Skin epidermis (tissue), 12 donors: ENCODE measurements at regions not wholly inside any gene's neighbourhood (a gene's known extent, or its start where the extent isn't known, plus 50 kb on each side); places are given as distances from the start of the nearest gene placed in this dataset.

Experiments used
- H3K27ac ChIP-seq, 21 experiments: fragments of 200-600 bp; sonication (generic) in 11 of 21; one replicate each; pipeline ENCODE4 v1.5.0; 2020; ENCODE audit warnings: mild to moderate bottlenecking in 3 of 21, inconsistent platforms in 2 of 21, moderate library complexity in 2 of 21
- H3K4me3 ChIP-seq, 7 experiments: fragments of 200-600 bp; sonication (generic) in 2 of 7; one replicate each; pipeline ENCODE4 v1.5.0; 2020; ENCODE audit warnings: inconsistent platforms in 2 of 7, mild to moderate bottlenecking in 2 of 7, moderate library complexity in 1 of 7

DNA sequence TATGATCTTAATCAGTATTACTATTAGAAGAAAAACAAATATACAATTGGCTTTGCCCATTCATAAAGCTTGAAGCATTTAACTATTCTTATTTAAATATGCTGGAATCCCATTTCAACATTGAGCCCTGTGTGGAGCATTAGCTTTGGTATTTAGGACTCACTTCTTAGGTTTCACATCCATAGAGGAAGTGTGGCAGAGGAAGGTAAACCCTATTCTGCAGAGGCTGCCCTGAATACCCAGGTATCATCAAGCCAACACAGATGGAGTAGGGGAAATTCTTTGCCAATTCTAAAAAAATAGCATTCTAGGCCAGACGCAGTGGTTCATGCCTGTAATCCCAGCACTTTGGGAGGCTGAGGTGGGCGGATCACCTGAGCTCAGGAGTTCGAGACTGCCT, 361.5 kb downstream of the FIGN start:
- Histone ChIP-seq H3K4me3 (no peak overlapping the region), H3K27ac (no peak overlapping the region)

DNA sequence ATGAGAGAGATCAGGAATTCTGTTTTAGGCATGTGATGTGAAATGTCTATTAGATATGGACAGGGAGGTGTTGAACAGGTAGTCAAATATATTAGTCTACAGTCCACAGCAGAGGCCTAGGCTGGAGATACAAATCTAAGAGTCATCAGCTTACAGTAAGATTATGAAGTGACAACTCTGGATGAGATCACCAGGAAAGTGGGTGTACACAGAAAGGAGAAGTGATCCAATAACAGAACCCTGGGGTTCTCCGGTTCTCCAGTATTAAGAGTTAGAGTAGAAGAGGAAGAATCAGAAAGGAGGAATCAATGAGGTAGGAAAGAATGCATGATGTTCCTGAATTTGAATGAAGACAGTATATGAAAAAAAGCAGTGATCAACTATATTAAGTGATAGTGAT, 362.3 kb downstream of the FIGN start:
- Histone ChIP-seq H3K4me3 (no peak overlapping the region), H3K27ac (no peak overlapping the region)

DNA sequence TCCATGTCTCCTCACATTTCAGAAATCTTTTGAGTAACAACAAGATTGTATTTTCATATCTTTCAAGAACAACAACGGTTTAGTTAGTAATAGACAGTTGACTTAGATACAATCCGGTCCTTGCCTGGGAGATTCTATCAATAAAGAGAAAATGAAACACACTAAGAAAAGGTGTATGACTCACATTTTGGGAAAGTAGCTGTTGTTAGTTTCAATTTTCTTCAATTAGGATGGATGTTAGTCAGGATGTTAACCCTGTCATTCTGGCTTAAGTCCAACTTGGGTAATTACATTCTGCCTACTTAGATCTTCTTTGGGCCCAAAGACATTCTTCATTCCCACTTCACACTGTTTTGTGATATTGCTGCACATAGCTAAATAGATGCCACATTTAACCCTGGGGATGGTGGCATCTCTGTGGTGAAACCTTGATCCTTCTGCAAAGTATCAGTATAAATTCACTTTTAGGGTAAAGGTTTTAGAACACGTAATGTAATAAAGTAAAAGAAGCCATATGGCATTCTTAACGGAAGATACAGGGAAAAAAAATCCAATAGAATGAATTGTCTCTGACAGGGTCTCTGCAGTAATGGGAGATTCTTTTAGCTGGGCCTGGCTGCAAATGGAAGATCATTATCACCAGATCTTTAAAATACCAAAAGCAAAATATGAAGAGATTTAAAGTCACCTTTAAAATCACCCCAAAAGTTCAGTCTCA, 365.5 kb downstream of the FIGN start:
- Histone ChIP-seq H3K27ac (no peak overlapping the region), H3K4me3 (no peak overlapping the region)

- Histone ChIP-seq H3K27ac (no peak overlapping the region), H3K4me3 (no peak overlapping the region)
Measured at GRCh38 chr2:163369111-163369510, 366.7 kb downstream of the FIGN start.

DNA sequence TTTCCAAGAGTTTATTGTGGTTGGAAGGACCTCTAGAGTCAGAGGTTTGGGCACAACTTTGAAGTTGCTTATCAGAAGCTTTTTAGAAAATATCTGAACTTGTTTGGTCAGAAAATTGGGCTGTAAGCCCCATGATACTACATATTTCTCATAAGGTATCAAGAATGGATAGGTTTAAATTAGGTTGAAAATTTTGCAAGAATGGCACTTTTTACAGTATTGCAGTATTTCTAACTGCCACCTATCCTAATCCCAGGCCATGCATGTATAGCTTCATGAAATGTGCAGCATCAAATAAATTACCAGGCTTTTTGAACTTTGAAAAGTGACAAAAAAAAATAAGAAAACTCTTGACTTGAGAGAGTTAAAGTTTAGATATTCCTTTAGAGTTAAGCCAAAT, 367.2 kb downstream of the FIGN start:
- no peak overlapping the region for H3K4me3 ChIP-seq

DNA sequence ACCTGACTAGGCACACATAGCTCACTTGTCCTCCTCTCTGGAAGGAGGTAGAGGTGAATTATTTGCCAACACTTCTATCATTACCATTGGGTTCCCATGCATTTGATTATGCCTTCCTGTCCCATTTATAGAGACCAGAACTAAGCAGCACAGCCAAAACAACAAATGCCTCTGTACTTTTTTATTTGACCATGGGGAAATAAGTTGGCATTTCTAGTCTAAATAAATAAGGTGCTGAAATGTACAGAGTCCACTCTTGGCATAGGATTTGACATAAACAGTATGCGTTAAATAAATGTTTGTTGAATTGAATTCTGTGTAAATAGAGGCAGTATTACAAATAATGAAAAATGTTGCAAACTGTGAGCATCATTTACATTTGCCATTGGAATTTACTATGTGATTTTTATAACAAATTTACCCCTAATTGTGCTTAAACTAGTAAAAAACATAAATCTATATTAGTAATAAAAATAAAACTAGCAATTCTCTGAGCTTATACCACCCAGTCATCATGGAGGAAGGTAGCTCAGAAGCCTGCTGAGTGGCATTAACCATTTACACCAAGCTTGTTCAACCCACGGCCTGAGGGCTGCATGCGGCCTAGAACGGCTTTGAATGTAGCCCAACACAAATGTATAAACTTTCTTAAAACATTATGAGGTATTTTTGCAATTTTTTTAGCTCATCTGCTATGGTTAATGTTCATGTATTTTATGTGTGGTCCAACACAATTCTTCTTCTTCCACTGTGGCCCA, 367.8 kb downstream of the FIGN start:
- H3K27ac ChIP-seq: no peak overlapping the region
- H3K4me3 ChIP-seq: no peak overlapping the region

More for the DNA sequence above, 367.2 kb downstream of the FIGN start:
- no peak overlapping the region for H3K27ac ChIP-seq

DNA sequence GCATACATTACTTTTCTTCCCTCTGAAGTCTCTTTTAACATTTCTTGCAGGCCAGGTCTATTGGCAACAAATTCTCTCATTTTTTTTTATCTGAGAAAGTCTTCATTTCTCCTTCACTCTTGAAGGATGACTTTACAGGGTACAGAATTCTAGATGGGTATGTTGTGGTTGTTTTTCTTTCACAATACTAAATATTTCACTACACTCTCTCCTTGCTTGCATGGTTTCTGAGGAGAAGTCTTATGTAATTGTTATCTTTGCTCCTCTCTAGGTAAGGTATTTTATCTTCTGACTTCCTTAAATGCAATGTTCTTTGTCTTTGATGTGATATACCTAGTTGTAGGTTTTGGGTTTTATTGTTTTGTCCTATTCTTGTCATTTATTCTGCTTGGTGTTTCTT, 371.1 kb downstream of the FIGN start:
- Histone ChIP-seq H3K4me3 (no peak overlapping the region), H3K27ac (no peak overlapping the region)

DNA sequence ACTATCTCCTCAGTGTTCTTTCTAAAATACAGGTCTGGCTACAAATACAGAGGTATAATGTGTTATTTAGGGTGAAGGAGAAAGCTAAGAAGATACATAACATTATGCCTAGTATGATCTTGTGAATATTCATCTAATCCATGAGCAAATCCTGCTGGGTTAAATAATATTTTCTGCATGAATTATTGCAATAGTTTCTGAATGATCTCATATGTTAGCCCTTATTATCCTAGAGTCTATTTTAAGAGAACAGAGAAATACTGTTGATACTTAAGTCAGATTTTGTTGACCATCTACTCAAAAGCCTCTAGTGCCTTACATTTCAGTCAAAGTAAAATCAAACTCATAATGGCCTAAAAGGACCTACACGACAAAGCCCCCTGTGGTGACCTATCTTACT, 382.3 kb downstream of the FIGN start:
- Histone ChIP-seq H3K27ac (no peak overlapping the region), H3K4me3 (no peak overlapping the region)

DNA sequence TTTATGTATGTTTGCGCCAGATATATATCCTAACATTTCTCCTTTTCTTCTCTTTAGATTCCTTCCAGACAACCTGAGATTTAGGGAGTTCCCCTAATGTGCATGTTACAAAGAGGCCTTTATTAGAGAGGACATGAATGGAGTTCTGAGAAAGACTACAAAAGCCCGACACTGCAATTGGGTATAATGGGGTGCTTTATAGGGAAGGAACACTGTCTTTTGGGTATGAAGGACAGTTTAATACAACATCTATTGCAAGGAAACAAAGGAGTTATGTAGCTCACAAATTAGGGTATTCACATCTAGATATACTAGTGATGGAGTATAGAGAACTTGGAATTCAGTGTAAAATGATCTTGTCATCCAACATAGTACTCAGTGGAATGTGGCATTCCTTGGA, 383.8 kb downstream of the FIGN start:
- no peak overlapping the region for H3K4me3 ChIP-seq
- H3K27ac ChIP-seq: no peak overlapping the region

GRCh38 chr2:163351143-163351542, 384.7 kb downstream of the FIGN start:
- H3K4me3 ChIP-seq: no peak overlapping the region
- no peak overlapping the region for H3K27ac ChIP-seq

GRCh38 chr2:163348857-163349380, 386.9 kb downstream of the FIGN start:
- Histone ChIP-seq H3K4me3 (peak overlapping the region in 2 of 7 experiments; percentile 1 to 32), H3K27ac (peak overlapping the region in 11 of 21 experiments; percentile 7 to 62 (median 38))

GRCh38 chr2:163347982-163348856, 387.6 kb downstream of the FIGN start:
- Histone ChIP-seq H3K4me3 (peak overlapping the region in 5 of 7 experiments; percentile 1 to 32 (median 13)), H3K27ac (peak overlapping the region in 18 of 21 experiments; percentile 7 to 62 (median 41))

DNA sequence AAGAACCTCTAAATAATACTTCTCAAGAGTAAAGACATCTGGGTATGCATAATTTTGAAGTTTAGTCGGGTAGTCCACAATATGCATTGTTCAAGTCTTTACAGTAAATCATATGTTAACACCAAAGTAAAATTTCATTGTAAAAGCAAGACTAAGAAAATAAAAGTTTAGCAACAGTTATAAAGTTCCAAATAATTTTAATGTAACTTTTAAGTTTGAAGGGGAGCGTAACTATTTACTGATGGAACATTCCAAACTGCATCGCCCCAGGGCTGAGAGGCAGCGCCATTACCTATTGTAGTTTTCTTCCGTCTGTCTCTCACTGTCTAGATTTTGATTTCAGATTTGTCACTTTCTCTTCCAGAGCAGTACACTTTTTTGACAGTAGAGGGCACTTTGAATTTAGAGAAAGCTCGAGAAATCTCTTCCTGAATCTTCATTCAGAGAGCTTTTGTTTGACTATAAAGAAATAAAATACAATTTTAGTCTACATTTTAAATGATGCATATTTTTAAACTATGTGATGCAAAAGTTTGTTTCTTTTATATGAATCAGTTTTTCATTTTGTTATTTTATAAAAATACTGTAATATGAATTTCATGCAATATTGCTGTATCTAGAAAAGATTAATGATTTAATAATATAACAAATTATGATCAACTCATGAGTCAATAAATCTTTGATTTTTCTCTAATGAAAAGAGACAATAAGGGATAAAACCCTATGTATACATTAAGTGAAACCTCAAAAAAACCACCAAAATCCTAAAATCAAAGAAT, 389.8 kb downstream of the FIGN start:
- Histone ChIP-seq H3K4me3 (no peak overlapping the region), H3K27ac (no peak overlapping the region)

GRCh38 chr2:163343316-163343715, 392.5 kb downstream of the FIGN start:
- no peak overlapping the region for H3K4me3 ChIP-seq
- no peak overlapping the region for H3K27ac ChIP-seq

GRCh38 chr2:163341426-163341825, 394.4 kb downstream of the FIGN start:
- Histone ChIP-seq H3K27ac (no peak overlapping the region), H3K4me3 (no peak overlapping the region)

DNA sequence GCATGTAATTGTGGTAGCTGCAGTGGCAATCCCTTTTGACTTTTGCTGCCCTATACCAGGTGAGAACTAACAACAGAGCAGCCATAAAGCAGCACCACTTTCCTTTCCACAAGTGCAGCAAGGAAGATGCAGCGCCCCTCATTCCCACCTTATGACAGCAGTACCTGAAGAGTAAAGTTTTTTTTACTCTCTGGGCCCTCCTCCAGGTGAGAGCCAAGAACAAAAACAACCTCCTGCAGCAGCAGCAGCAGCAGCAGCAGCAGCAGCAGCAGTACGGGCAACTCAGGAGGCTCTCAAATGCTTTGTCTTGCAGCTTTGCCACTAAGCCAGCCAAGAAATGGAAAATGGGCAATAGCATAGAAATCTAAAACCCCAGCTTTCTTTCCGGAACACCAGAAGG, 397.5 kb downstream of the FIGN start:
- no peak overlapping the region for H3K27ac ChIP-seq

DNA sequence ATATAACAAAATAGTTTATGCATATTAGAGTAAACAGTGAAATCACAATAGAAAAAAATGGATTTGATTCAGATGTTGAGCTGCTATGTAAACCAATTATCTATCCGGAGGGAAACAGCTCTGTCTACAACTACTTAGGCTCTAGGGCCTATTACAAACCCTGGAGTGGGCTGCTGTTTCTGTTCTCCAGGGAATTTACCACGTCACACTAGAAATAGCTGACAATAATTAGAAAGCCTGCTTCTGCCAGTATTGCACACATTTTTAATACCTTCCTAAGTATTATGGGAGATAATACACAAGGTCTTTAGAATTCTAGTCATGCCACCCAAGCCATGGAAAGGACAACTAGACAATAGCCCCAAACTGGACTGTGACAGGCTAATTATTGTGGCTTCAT, 411.1 kb downstream of the FIGN start:
- no peak overlapping the region for H3K4me3 ChIP-seq
- no peak overlapping the region for H3K27ac ChIP-seq

More for the DNA sequence above, 397.5 kb downstream of the FIGN start:
- no peak overlapping the region for H3K4me3 ChIP-seq

- Histone ChIP-seq H3K27ac (no peak overlapping the region), H3K4me3 (no peak overlapping the region)
Measured at GRCh38 chr2:163319006-163319405, 416.8 kb downstream of the FIGN start.

DNA sequence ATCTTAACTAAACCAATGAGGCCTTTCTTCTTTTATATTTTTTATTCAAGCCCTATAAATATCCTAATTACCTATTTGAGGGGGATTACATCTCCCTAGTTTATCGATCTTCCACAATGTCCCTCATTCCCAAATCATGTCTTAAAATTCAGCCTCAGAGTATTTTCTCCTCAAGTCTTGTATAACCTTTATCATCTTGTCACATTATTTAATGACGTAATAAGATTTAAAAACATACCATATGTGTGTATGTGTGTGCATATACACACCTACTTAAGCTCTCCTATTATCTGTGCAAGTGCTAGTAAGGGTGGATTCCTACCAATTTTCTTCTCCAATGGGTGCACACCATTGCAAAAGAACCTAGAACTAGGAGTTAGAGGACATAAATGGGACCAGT, 421.1 kb downstream of the FIGN start:
- Histone ChIP-seq H3K27ac (no peak overlapping the region), H3K4me3 (no peak overlapping the region)
